ENCODE measurements at regions not wholly inside any gene's neighbourhood (a gene's known extent, or its start where the extent isn't known, plus 50 kb on each side); places are given as distances from the start of the nearest gene placed in this dataset.

- TF ChIP-seq POLR2A (IDR thresholded peaks at IDR 0.05) (no peak), CTCF (IDR thresholded peaks at IDR 0.05) (no peak)
Measured at GRCh38 chr14:37776791-37777499, 181.5 kb downstream of the TTC6 start.
